ENCODE measurements at regions not wholly inside any gene's neighbourhood (a gene's known extent, or its start where the extent isn't known, plus 50 kb on each side); places are given as distances from the start of the nearest gene placed in this dataset.
"Not testable (repeated sequence)": the region's sequence is repeated elsewhere in the genome, so short reads cannot be mapped to it uniquely, and the experiment has no call there.

DNA sequence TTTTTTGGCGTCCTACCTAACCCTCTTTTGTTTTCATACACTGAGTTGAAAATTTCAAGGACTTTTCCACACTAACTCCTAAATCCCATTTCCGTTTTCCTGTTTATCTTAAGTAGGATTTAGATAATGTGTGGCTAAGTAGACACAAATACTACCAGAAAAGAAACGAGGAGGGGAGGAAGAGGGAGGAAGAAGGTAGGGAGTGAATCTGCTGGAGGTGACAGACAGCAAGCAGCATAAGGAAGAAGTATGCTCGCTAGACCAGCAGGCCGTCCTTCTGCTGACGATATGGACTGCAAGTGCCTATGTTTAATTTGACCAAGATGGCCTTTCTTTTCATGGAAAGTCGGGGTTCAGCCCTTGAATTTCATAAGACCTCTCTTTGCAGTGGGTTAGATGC lies 256.9 kb upstream of the RAB4A start:
- no peak for DNase-seq (ENCODE audit: low read depth, low spot score)
- in situ Hi-C loops (cut with HindIII; ENCODE audit: low pct_unique_long_range_greater_than_20kb, low sequenced_read_pairs): no loop called here

- no peak for DNase-seq (ENCODE audit: low read depth, low spot score)
- in situ Hi-C loops (cut with HindIII; ENCODE audit: low pct_unique_long_range_greater_than_20kb, low sequenced_read_pairs): no loop called here
Measured at GRCh38 chr1:229015806-229016205, 255.1 kb upstream of the RAB4A start.

GRCh38 chr1:229017091-229017490 lies 253.8 kb upstream of the RAB4A start:
- in situ Hi-C loops (cut with HindIII; ENCODE audit: low pct_unique_long_range_greater_than_20kb, low sequenced_read_pairs): no loop called here
- DNase-seq (ENCODE audit: low read depth, low spot score): no peak

DNA sequence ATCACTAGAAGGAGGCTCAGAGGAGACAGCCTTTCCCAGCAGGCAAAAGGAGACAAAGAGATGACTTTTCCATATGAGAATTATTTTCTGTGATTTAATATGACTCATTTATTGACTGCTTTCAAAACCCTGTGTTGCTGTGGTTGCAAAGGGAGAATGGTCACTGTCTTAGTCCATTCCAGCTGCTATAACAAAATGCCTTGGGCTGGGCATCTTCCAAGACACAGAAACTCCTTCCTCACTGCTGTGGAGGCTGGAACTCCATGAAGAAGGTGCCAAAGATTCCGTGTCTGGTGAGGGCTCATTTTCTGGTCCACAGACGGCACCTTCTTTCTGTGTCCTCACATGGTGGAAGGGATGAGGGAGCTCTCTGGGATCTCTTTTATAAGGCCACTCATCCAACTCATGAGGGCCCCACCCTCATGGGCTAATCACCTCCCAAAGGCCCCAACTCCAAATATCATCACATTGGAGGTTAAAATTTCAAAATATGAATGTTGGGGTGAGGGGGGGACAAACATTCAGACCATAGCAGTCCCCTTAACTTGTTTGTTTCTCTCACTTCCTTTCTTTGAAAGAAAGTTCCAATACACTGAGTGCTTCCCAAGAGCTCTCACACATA lies 252.1 kb upstream of the RAB4A start:
- DNase-seq (ENCODE audit: low read depth, low spot score): no peak
- in situ Hi-C loops (cut with HindIII; ENCODE audit: low pct_unique_long_range_greater_than_20kb, low sequenced_read_pairs): no loop called here

GRCh38 chr1:229019663-229020271 lies 251.1 kb upstream of the RAB4A start:
- in situ Hi-C loops (cut with HindIII; ENCODE audit: low pct_unique_long_range_greater_than_20kb, low sequenced_read_pairs): no loop called here
- no peak for DNase-seq (ENCODE audit: low read depth, low spot score)

DNA sequence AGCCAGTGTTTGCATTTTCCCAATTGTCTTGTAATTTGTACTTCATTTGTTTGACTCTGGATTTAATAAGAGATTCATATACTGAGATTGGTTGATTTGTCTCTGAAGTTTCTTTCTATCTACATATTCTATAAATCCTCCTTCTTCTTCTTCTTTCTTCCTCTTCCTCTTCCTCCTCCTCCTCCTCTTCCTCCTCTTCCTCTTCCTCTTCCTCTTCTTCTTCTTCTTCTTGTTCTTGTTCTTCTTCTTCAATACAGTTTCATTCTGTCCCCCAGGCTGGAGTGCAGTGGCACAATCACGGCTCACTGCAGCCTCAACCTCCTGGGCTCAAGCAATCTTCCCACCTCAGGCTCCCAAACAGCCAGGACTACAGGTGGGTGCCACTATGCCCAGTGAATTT lies 249.9 kb upstream of the RAB4A start:
- DNase-seq (ENCODE audit: low read depth, low spot score); in situ Hi-C loops (cut with HindIII; ENCODE audit: low pct_unique_long_range_greater_than_20kb, low sequenced_read_pairs): not testable (repeated sequence)

DNA sequence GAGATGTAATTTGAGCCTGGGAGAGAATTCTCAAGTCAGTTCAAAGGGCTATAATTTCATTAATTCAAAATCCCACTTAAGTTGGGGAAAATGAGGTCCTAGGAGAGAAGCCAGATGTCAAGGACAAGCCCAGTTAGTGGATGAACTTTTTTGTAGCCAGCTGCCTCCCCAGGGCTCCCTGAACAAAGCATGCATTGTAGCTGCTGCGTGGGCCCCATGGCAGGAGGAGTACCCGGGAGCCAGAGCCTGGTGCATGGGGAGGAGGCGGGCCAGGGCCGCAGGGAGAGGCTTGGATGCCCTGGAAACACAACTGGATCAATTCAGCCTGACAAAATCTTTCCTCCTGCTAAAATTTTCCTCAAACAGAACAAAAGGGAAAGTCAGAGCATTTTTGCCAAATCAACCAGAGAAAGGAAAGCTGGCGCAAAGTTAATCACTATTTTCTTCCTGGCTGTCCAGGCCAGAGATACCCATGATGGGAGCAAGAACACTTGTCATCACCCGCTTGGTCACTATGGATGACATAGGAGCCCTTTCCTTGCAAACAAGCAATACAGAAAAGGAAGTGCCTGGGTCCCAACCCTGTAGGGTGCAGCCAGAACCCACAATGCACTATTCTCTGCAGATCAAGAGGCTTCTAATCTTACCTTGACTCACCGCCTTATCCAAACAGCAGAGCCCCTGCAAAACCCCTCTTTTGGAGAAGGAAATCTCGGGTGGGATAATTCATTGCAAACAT lies 248.1 kb upstream of the RAB4A start:
- in situ Hi-C loops (cut with HindIII; ENCODE audit: low pct_unique_long_range_greater_than_20kb, low sequenced_read_pairs): no loop called here
- peak; percentile 66 for DNase-seq (ENCODE audit: low read depth, low spot score)

- in situ Hi-C loops (cut with HindIII; ENCODE audit: low pct_unique_long_range_greater_than_20kb, low sequenced_read_pairs): no loop called here
- no peak for DNase-seq (ENCODE audit: low read depth, low spot score)
Measured at GRCh38 chr1:229023651-229024300, 247.1 kb upstream of the RAB4A start.

- in situ Hi-C loops (cut with HindIII; ENCODE audit: low pct_unique_long_range_greater_than_20kb, low sequenced_read_pairs): no loop called here
Measured at GRCh38 chr1:229024528-229025130, 246.3 kb upstream of the RAB4A start.

GRCh38 chr1:229025576-229025975 lies 245.3 kb upstream of the RAB4A start:
- no peak for DNase-seq (ENCODE audit: low read depth, low spot score)
- in situ Hi-C loops (cut with HindIII; ENCODE audit: low pct_unique_long_range_greater_than_20kb, low sequenced_read_pairs): no loop called here

More at GRCh38 chr1:229024528-229025130, 246.3 kb upstream of the RAB4A start:
- DNase-seq (ENCODE audit: low read depth, low spot score): peak; percentile 6

GRCh38 chr1:229027158-229027557 lies 243.8 kb upstream of the RAB4A start:
- no peak for DNase-seq (ENCODE audit: low read depth, low spot score)
- in situ Hi-C loops (cut with HindIII; ENCODE audit: low pct_unique_long_range_greater_than_20kb, low sequenced_read_pairs): no loop called here

DNA sequence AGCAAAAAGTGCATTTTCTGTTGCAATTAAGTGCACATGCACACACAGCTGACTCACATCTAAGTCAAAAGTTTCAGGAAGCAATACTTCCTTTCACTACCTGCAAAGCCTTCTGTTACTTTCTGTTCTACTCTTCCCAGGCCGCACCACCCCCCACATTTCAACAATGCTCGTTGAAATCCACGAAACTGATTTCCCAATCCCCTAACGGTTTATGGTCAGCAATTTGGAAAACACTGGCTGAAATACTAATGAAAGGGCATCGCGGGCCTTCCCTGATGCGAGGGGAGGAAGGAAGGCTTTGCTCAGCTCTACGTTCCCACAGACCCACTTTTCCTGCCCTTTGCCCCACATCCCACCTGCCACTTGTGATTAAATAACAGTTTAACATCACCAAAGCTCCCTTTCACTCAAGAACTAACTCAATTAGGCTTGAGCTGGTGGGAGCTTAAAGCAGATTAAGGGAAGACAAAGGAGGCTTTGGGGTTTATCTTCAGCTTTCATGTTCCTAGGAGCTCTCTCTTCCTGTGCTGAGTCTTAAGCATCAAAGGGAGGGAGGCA lies 243.2 kb upstream of the RAB4A start:
- in situ Hi-C loops (cut with HindIII; ENCODE audit: low pct_unique_long_range_greater_than_20kb, low sequenced_read_pairs): no loop called here
- DNase-seq (ENCODE audit: low read depth, low spot score): no peak

DNA sequence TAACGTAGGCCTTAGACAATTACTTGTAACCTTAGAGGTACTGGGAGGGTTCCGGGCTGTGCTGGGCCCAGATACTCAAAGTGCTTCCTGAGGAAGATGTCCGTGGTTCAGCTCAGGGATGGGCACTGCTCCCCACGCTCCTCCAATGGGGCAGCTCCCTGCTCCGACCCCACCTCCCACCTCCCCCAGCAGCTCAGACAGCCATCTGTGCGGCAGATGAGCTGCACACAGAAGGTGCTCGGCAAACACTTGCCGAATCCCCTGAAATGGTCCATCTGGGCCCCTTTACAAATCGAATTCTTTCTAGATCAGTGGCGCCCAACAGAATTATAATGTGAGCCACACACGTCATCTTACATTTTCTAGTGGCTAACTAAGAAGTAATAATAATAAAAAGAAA lies 242.4 kb upstream of the RAB4A start:
- in situ Hi-C loops (cut with HindIII; ENCODE audit: low pct_unique_long_range_greater_than_20kb, low sequenced_read_pairs): no loop called here
- no peak for DNase-seq (ENCODE audit: low read depth, low spot score)

DNA sequence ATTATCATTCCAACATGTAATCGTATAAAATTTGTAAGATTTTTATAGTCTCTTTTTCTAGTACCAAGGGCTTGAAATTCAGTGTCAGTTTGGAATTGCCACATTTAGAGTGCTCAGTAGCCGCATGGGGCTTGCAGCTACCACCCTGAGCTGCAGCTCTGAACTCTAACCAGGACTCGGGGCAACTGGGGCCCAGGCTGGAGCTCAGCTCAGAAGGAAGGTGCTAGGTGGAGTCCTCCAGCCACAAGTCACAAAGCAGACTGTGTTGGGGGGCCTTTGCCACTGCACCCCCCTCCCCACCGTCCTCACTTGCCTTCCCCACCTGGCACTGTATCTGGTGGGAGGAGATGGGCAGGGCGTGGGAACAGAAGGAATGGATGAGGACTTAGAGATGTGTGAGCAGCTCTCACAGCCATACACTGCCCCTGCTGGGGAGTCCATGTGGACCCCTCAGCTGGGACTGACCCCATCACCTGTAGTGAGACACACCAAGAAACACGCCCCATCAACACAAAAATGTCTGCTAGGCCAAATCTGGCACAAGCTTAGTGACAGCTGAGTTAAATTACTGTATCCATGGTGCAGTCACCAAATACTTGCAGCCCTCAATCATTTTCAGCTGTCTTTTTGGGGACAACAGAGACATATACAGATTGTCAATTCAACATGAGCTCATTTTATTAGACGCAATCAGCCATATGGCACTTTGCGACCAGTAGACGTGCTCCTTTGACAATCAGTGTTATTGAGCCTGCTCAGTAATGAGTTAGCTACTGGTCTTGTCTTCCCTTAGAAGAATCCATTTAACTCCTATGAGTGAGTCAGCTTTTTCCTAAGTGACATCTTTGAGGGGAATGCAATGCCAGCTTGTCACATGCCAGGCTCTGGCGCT lies 241.7 kb upstream of the RAB4A start:
- in situ Hi-C loops (cut with HindIII; ENCODE audit: low pct_unique_long_range_greater_than_20kb, low sequenced_read_pairs): no loop called here
- no peak for DNase-seq (ENCODE audit: low read depth, low spot score)

- in situ Hi-C loops (cut with HindIII; ENCODE audit: low pct_unique_long_range_greater_than_20kb, low sequenced_read_pairs): no loop called here
- DNase-seq (ENCODE audit: low read depth, low spot score): no peak
Measured at GRCh38 chr1:229029879-229030235, 241.1 kb upstream of the RAB4A start.

GRCh38 chr1:229030630-229031029 lies 240.3 kb upstream of the RAB4A start:
- in situ Hi-C loops (cut with HindIII; ENCODE audit: low pct_unique_long_range_greater_than_20kb, low sequenced_read_pairs): no loop called here
- DNase-seq (ENCODE audit: low read depth, low spot score): no peak

GRCh38 chr1:229031061-229031460 lies 239.8 kb upstream of the RAB4A start:
- no peak for DNase-seq (ENCODE audit: low read depth, low spot score)

More at GRCh38 chr1:229031061-229031460, 239.8 kb upstream of the RAB4A start:
- in situ Hi-C loops (cut with HindIII; ENCODE audit: low pct_unique_long_range_greater_than_20kb, low sequenced_read_pairs): no loop called here

Data from SK-MEL-5 (cell line).